ENCODE measurements at regions not wholly inside any gene's neighbourhood (a gene's known extent, or its start where the extent isn't known, plus 50 kb on each side); places are given as distances from the start of the nearest gene placed in this dataset.

- TF ChIP-seq REST (IDR thresholded peaks at IDR 0.05): no peak
- TF ChIP-seq CTCF (IDR thresholded peaks at IDR 0.05): no peak
Observed at GRCh38 chr4:135186002-135186401, 984.4 kb upstream of the PABPC4L start.

All from A549 (cell line).